PC-3 (cell line): ENCODE measurements at regions not wholly inside any gene's neighbourhood (a gene's known extent, or its start where the extent isn't known, plus 50 kb on each side); places are given as distances from the start of the nearest gene placed in this dataset.

Experiments
- ATAC-seq: fragments of 200-7000 bp; cut with Tn5 transposase; 2 replicates; pipeline ENCODE4 v1.9.1; 2020; ENCODE audit warnings: mild to moderate bottlenecking, moderate library complexity
- BruUV-seq: library from RNA; stranded (reverse); fragments of 400-500 nt; replicated peaks from 2 replicates; lab custom pipeline; 2021; lab: Mats Ljungman, UMichigan
- CTCF ChIA-PET: fragments of 300-600 bp; sonication (Branson Sonifier 250); formaldehyde crosslinking; loops from one replicate; lab custom pipeline; 2022; ENCODE audit warnings: antibody characterized with exemption; lab: Charles Lee
- POLR2A ChIA-PET: fragments of 300-600 bp; sonication (Branson Sonifier 250); formaldehyde crosslinking; loops from one replicate; lab custom pipeline; 2022; ENCODE audit warnings: antibody characterized with exemption; ENCODE audit not compliant: unreplicated experiment; lab: Charles Lee
- DNase-seq: peaks from one replicate; pipeline ENCODE4 v3.0.0-alpha.2; 2015
- H2AFZ ChIP-seq: fragments of 300-600 bp; sonication (generic); 2 replicates; pipeline ENCODE4 v1.6.0; 2016; ENCODE audit warnings: antibody characterized with exemption, low read length
- H3F3A ChIP-seq: fragments of 300-600 bp; sonication (generic); one replicate; pipeline ENCODE4 v1.6.0; 2017; ENCODE audit warnings: antibody characterized with exemption, low read length, control low read depth, mild to moderate bottlenecking; ENCODE audit not compliant: unreplicated experiment
- H3K27ac ChIP-seq: fragments of 300-600 bp; sonication (generic); 2 replicates; pipeline ENCODE4 v1.5.1; 2016; ENCODE audit warnings: mild to moderate bottlenecking, low read length
- H3K27me3 ChIP-seq: fragments of 300-600 bp; sonication (generic); 2 replicates; pipeline ENCODE4 v1.6.1; 2016; ENCODE audit warnings: low read length, mixed read lengths
- H3K36me3 ChIP-seq: fragments of 300-600 bp; sonication (generic); 2 replicates; pipeline ENCODE4 v1.6.1; 2016; ENCODE audit warnings: low read depth, mixed run types, low read length, mixed read lengths
- H3K4me1 ChIP-seq: fragments of 300-600 bp; sonication (generic); 2 replicates; pipeline ENCODE4 v1.5.1; 2016; ENCODE audit warnings: low read length; ENCODE audit not compliant: insufficient read depth
- H3K4me2 ChIP-seq: fragments of 300-600 bp; sonication (generic); 2 replicates; pipeline ENCODE4 v1.6.0; 2016; ENCODE audit warnings: low read length
- H3K4me3 ChIP-seq: fragments of 300-600 bp; sonication (generic); 2 replicates; pipeline ENCODE4 v1.5.1; 2016; ENCODE audit warnings: mild to moderate bottlenecking, low read length, mixed read lengths
- H3K79me2 ChIP-seq: fragments of 300-600 bp; sonication (generic); 2 replicates; pipeline ENCODE4 v1.6.1; 2017; ENCODE audit warnings: low read length, mixed read lengths
- H3K9ac ChIP-seq: fragments of 300-600 bp; sonication (generic); 2 replicates; pipeline ENCODE4 v1.6.0; 2016; ENCODE audit warnings: mild to moderate bottlenecking, low read length
- H3K9me2 ChIP-seq: fragments of 300-600 bp; sonication (generic); replicated peaks from 2 replicates; pipeline ENCODE4 v1.6.1; 2016; ENCODE audit warnings: mixed run types, low read length, mixed read lengths
- H3K9me3 ChIP-seq: fragments of 300-600 bp; sonication (generic); 2 replicates; pipeline ENCODE4 v1.6.1; 2016; ENCODE audit warnings: low read length, mixed read lengths
- H4K20me1 ChIP-seq: fragments of 300-600 bp; sonication (generic); 2 replicates; pipeline ENCODE4 v1.6.1; 2016; ENCODE audit warnings: low read length, mixed read lengths
- EZH2 ChIP-seq: fragments of 300-600 bp; sonication (generic); IDR thresholded peaks from one replicate; pipeline ENCODE4 v1.6.1; 2017; ENCODE audit warnings: antibody characterized with exemption, mild to moderate bottlenecking, low read length; ENCODE audit not compliant: unreplicated experiment
- EZH2phosphoT487 ChIP-seq: fragments of 300-600 bp; sonication (generic); IDR thresholded peaks from 2 replicates; pipeline ENCODE4 v1.6.1; 2018; ENCODE audit warnings: mild to moderate bottlenecking, antibody characterized with exemption, low read length, borderline replicate concordance
- intact Hi-C: fragments of 100-400 bp; cut with micrococcal nuclease; formaldehyde crosslinking; loops from 2 replicates; pipeline ENCODE4 v1.9.0; 2023
- TF ChIP-seq, protein P1 (sequence below): fragments of 300-600 bp; sonication (generic); conservative IDR thresholded peaks from 2 replicates; pipeline ENCODE4 v1.5.1; 2017; ENCODE audit warnings: antibody characterized with exemption, low read depth, mild to moderate bottlenecking, low read length

- no peaks in the 10 kb centered on the region for H3K27me3 ChIP-seq
- no peak overlapping the region for H2AFZ ChIP-seq
- H3F3A ChIP-seq: no peaks in the 10 kb centered on the region
- no peak for ATAC-seq
- H3K9me2 ChIP-seq: no peaks in the 10 kb centered on the region
- no peak overlapping the region for H3K9ac ChIP-seq
- no TSS peak for BruUV-seq
- H3K36me3 ChIP-seq: no peaks in the 10 kb centered on the region
- H3K27ac ChIP-seq: no peak overlapping the region
- H3K9me3 ChIP-seq: peaks cover 15% of the 10 kb centered on the region; the same call in 1 of the 2 replicates
- H4K20me1 ChIP-seq: no peaks in the 10 kb centered on the region
- ChIA-PET POLR2A (no interaction called here), CTCF (no interaction called here)
- no peak for DNase-seq
- no peaks in the 10 kb centered on the region for H3K79me2 ChIP-seq
- no peaks in the 10 kb centered on the region for H3K4me1 ChIP-seq
- H3K4me3 ChIP-seq: no peak overlapping the region
- no peak for TF ChIP-seq EZH2
- TF ChIP-seq, protein P1, sequence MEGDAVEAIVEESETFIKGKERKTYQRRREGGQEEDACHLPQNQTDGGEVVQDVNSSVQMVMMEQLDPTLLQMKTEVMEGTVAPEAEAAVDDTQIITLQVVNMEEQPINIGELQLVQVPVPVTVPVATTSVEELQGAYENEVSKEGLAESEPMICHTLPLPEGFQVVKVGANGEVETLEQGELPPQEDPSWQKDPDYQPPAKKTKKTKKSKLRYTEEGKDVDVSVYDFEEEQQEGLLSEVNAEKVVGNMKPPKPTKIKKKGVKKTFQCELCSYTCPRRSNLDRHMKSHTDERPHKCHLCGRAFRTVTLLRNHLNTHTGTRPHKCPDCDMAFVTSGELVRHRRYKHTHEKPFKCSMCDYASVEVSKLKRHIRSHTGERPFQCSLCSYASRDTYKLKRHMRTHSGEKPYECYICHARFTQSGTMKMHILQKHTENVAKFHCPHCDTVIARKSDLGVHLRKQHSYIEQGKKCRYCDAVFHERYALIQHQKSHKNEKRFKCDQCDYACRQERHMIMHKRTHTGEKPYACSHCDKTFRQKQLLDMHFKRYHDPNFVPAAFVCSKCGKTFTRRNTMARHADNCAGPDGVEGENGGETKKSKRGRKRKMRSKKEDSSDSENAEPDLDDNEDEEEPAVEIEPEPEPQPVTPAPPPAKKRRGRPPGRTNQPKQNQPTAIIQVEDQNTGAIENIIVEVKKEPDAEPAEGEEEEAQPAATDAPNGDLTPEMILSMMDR: no peak
- TF ChIP-seq EZH2phosphoT487: no peak
- no peak overlapping the region for H3K4me2 ChIP-seq
- intact Hi-C loops: no loop called here
Measured at GRCh38 chr1:4341421-4341820, 313.0 kb upstream of the AJAP1 start.

- no peak for ATAC-seq
- BruUV-seq: no TSS peak
- H3K9me3 ChIP-seq: 0 out of 2 replicates have a peak, but pooled peaks cover 5% of the 10 kb centered on the region
Measured at GRCh38 chr1:4344065-4344732, 310.2 kb upstream of the AJAP1 start.

DNA sequence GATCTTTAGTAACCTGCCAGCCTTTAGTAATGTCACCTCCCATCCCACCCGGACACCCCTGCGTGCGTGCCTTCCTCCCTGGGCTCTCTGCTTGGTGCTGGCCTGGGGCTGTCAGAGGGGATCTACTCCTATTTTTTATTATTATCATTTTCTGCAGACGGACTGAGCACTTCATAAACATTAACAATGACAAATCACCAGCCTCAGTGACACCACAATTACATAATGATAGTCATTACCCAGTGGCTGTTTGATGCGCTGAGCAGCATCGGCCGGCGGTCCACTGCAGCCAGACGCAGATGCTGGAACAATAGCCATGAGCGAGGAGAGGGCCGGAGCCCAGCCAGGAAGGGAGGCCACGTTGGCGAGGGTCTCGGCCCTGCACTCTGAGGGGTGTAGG lies 309.3 kb upstream of the AJAP1 start:
- no peak for ATAC-seq

More at GRCh38 chr1:4344065-4344732, 310.2 kb upstream of the AJAP1 start:
- POLR2A ChIA-PET: no interaction called here
- no peak overlapping the region for H3K9ac ChIP-seq
- H3K4me2 ChIP-seq: no peak overlapping the region
- TF ChIP-seq EZH2phosphoT487 (no peak), EZH2 (no peak)
- TF ChIP-seq, protein P1: no peak
- no peaks in the 10 kb centered on the region for H3K4me1 ChIP-seq
- no peak overlapping the region for H3K27ac ChIP-seq
- H3F3A ChIP-seq: no peaks in the 10 kb centered on the region
- no peaks in the 10 kb centered on the region for H3K9me2 ChIP-seq
- no peaks in the 10 kb centered on the region for H3K79me2 ChIP-seq
- CTCF ChIA-PET: no interaction called here
- no peak for DNase-seq
- H3K27me3 ChIP-seq: no peaks in the 10 kb centered on the region
- H3K36me3 ChIP-seq: no peaks in the 10 kb centered on the region
- H4K20me1 ChIP-seq: no peaks in the 10 kb centered on the region
- intact Hi-C loops: no loop called here
- H2AFZ ChIP-seq: no peak overlapping the region
- no peak overlapping the region for H3K4me3 ChIP-seq

More for the DNA sequence above, 309.3 kb upstream of the AJAP1 start:
- POLR2A ChIA-PET: no interaction called here
- H2AFZ ChIP-seq: no peak overlapping the region
- no peak for DNase-seq
- H3K9ac ChIP-seq: no peak overlapping the region
- no peak overlapping the region for H3K27ac ChIP-seq
- H3K79me2 ChIP-seq: no peaks in the 10 kb centered on the region
- intact Hi-C loops: no loop called here
- no peak overlapping the region for H3K4me2 ChIP-seq
- no peaks in the 10 kb centered on the region for H3K4me1 ChIP-seq
- H3K9me3 ChIP-seq: 0 out of 2 replicates have a peak, but pooled peaks cover 8% of the 10 kb centered on the region
- H3K36me3 ChIP-seq: no peaks in the 10 kb centered on the region
- CTCF ChIA-PET: no interaction called here
- no peaks in the 10 kb centered on the region for H4K20me1 ChIP-seq
- no peak overlapping the region for H3K4me3 ChIP-seq
- H3K9me2 ChIP-seq: no peaks in the 10 kb centered on the region
- H3K27me3 ChIP-seq: no peaks in the 10 kb centered on the region
- H3F3A ChIP-seq: no peaks in the 10 kb centered on the region
- no TSS peak for BruUV-seq
- TF ChIP-seq, protein P1: no peak
- TF ChIP-seq EZH2phosphoT487 (no peak), EZH2 (no peak)
